Gastrocnemius medialis (tissue), 4 donors: ENCODE measurements at regions not wholly inside any gene's neighbourhood (a gene's known extent, or its start where the extent isn't known, plus 50 kb on each side); places are given as distances from the start of the nearest gene placed in this dataset.

ENCODE experiments used
- ATAC-seq, 2 donors: fragments of 150-250 bp; one replicate each; pipeline ENCODE4 v1.9.1; 2016
- DNase-seq, 2 donors: peaks; one replicate each; pipeline ENCODE4 v3.0.0-alpha.2; 2019
- H3K27ac ChIP-seq, 4 donors: fragments of 200-600 bp; sonication (generic); 1 replicate in 1 of 4; 2 replicates in 3 of 4; pipeline ENCODE4 v1.5.1; 2016 to 2018; ENCODE audit warnings: mild to moderate bottlenecking in 2 of 4, moderate library complexity in 1 of 4
- H3K27me3 ChIP-seq, 3 donors: fragments of 200-600 bp; sonication (generic) in 2 of 3; 1 replicate in 1 of 3; 2 replicates in 2 of 3; pipeline versions ENCODE4 v1.5.1 to v1.6.0; 2016 to 2019; ENCODE audit warnings: mild to moderate bottlenecking in 1 of 3, moderate library complexity in 1 of 3
- H3K36me3 ChIP-seq, 2 donors: fragments of 200-600 bp; sonication (generic) in 1 of 2; one replicate each; pipeline ENCODE4 v1.5.1; 2017 to 2018
- H3K4me1 ChIP-seq, 2 donors: fragments of 200-600 bp; sonication (generic) in 1 of 2; one replicate each; pipeline ENCODE4 v1.5.1; 2016 to 2017; ENCODE audit warnings: mild to moderate bottlenecking in 2 of 2
- H3K4me3 ChIP-seq, 4 donors: fragments of 200-600 bp; sonication (generic) in 3 of 4; 1 replicate in 1 of 4; 2 replicates in 3 of 4; pipeline ENCODE4 v1.5.1; 2016 to 2019; ENCODE audit warnings: mild to moderate bottlenecking in 2 of 4
- H3K9me3 ChIP-seq, 3 donors: fragments of 200-600 bp; sonication (generic) in 2 of 3; 1 replicate in 1 of 3; 2 replicates in 2 of 3; pipeline ENCODE4 v1.5.1; 2016 to 2019
- POLR2A ChIP-seq, 2 donors: fragments of 450-650 bp; IDR thresholded peaks; one replicate each; pipeline ENCODE4 v1.6.1; 2017; ENCODE audit warnings: antibody characterized with exemption in 2 of 2, mild to moderate bottlenecking in 2 of 2, moderate library complexity in 2 of 2
- in situ Hi-C, 4 donors: fragments of 200-750 bp; cut with MboI; loops; one replicate each; pipeline versions ENCODE4 v1.15.0 to v1.8.0; 2017; ENCODE audit warnings: low sequenced_read_pairs in 4 of 4
- intact Hi-C: fragments of 100-400 bp; cut with DNase I; formaldehyde crosslinking; loops from one replicate; pipeline ENCODE4 v1.15.1; 2023; ENCODE audit warnings: low total_unique reads
- TF ChIP-seq, protein P1 (sequence below), 5 experiments: fragments of 450-650 bp in 3 of 5; fragments of 200-600 bp in 2 of 5; sonication (generic) in 2 of 5; IDR thresholded peaks in 4 of 5; conservative IDR thresholded peaks in 1 of 5; 1 replicate in 4 of 5; 2 replicates in 1 of 5; pipeline ENCODE4 v1.5.1; 2016 to 2019; ENCODE audit warnings: antibody characterized with exemption in 5 of 5, mild to moderate bottlenecking in 3 of 5, moderate library complexity in 3 of 5

DNA sequence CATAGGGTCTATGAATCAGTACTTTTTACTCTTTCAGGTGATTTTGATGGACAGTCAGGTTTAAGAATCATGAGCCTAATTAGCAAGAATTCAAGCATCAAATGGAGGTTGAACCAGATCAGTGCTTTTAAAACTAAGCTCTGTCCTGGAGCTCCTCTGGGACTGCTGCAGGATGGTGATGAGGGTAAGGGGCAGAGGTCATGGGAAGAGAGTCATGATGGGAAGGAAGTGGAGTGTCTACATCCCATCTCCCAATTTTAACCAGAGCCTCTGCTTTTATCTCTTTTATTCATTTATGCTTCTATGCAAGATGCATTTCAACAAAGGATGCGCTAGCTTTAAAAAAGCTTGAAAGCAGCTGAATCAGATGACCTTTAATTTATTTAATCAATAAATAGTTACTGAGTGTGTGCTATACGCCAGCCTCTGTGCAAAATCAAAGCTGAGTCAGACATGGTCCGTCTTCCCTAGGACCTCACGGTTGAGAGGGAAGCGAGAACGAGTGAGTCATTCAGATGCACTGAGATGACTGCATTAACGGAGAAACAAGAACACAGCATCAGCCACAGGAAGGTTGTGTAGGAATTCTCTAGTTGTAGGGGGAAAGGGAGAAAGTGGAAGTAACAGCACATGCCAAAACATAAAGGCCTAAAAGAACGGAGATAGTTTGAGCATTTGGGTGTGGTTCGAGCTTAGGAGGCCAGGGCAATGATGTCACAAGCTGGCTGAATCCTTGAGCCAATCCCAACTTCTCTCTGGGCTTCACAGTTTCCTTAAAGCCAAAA is 441.6 kb upstream of the BRINP1 start:
- Histone ChIP-seq H3K27ac (peak overlapping the region in 1 of 4 donors; percentile 39), H3K9me3 (no peaks in the 10 kb centered on the region), H3K4me1 (no peaks in the 10 kb centered on the region), H3K4me3 (no peak overlapping the region), H3K36me3 (no peaks in the 10 kb centered on the region), H3K27me3 (no peaks in the 10 kb centered on the region)
- intact Hi-C loops, result no loop called here
- DNase-seq (no peak), ATAC-seq (peak; percentile 36 to 44)
- no peak for TF ChIP-seq POLR2A (IDR thresholded peaks at IDR 0.05)
- TF ChIP-seq, protein P1, sequence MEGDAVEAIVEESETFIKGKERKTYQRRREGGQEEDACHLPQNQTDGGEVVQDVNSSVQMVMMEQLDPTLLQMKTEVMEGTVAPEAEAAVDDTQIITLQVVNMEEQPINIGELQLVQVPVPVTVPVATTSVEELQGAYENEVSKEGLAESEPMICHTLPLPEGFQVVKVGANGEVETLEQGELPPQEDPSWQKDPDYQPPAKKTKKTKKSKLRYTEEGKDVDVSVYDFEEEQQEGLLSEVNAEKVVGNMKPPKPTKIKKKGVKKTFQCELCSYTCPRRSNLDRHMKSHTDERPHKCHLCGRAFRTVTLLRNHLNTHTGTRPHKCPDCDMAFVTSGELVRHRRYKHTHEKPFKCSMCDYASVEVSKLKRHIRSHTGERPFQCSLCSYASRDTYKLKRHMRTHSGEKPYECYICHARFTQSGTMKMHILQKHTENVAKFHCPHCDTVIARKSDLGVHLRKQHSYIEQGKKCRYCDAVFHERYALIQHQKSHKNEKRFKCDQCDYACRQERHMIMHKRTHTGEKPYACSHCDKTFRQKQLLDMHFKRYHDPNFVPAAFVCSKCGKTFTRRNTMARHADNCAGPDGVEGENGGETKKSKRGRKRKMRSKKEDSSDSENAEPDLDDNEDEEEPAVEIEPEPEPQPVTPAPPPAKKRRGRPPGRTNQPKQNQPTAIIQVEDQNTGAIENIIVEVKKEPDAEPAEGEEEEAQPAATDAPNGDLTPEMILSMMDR (IDR thresholded peaks at IDR 0.05 in 4 of 5, conservative IDR thresholded peaks at IDR 0.05 in 1 of 5), result no peak
- in situ Hi-C loops, result loop anchor here in 2 of 4 donors (25.0 kb wide), 1 partner anchor 676 kb away; no protein-coding TSS in a partner anchor

DNA sequence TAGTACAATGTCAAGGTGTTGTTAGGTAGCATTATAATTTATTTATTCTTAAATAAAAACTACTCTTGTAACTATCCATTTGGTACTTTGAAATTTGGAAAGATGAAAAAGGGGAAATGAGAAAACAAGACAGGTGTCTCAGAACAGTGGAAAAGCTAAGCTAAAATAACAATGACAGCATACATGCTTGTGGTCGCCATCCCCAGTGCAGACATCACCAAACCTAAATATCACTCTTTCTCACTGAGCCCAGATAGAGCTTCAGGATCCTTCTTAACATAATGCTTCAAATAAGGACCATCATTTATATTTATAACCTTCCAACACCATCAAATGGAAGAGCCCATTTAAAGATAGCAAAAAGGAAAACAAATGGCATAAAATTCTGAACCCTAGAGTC is 434.4 kb upstream of the BRINP1 start:
- H3K27ac ChIP-seq, result peak overlapping the region in 3 of 4 donors; percentile 76 to 87 (median 85)
- H3K9me3 ChIP-seq, result no peaks in the 10 kb centered on the region
- no peak for TF ChIP-seq POLR2A (IDR thresholded peaks at IDR 0.05)
- TF ChIP-seq, protein P1 (IDR thresholded peaks at IDR 0.05 in 4 of 5, conservative IDR thresholded peaks at IDR 0.05 in 1 of 5), result no peak
- H3K4me3 ChIP-seq, result no peak overlapping the region
- ATAC-seq (no peak), DNase-seq (no peak)
- in situ Hi-C loops, result loop anchor here in 2 of 4 donors (25.0 kb wide), 1 partner anchor 684 kb away; no protein-coding TSS in a partner anchor
- no peaks in the 10 kb centered on the region for H3K36me3 ChIP-seq
- intact Hi-C loops, result loop anchor here (5.0 to 10.0 kb wide), 3 partner anchors 464 to 781 kb away; partner anchors contain the start of gene CDK5RAP2
- no peaks in the 10 kb centered on the region for H3K27me3 ChIP-seq
- peaks cover 23 to 28% of the 10 kb centered on the region in 2 donors for H3K4me1 ChIP-seq

DNA sequence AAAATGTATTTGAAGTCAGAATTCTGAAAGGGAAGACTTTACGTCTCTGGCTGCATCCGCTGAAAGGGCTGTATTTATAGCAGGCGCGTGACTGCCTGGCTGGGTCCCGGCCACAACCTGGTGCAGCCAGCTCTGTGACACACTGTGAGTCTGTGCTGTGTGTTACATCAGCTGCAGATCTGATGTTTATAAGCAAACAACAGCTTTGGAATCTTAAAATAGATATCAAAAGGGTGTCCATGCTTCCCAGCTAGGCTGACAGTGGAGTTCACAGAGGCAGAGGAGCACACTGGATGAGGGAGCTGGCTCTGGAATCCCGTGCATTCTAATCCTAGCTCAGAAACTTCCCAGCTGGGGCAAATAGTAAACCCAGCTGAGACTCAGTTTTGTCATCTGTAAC is 433.4 kb upstream of the BRINP1 start:
- in situ Hi-C loops, result loop anchor here in 2 of 4 donors (25.0 kb wide), 1 partner anchor 685 kb away; no protein-coding TSS in a partner anchor
- intact Hi-C loops, result loop anchor here (5.0 to 10.0 kb wide), 3 partner anchors 465 to 782 kb away; partner anchors contain the start of gene CDK5RAP2
- no peaks in the 10 kb centered on the region for H3K9me3 ChIP-seq
- TF ChIP-seq, protein P1 (IDR thresholded peaks at IDR 0.05 in 4 of 5, conservative IDR thresholded peaks at IDR 0.05 in 1 of 5), result no peak
- TF ChIP-seq POLR2A (IDR thresholded peaks at IDR 0.05), result peak; percentile 22 to 62
- H3K36me3 ChIP-seq, result no peaks in the 10 kb centered on the region
- H3K27ac ChIP-seq, result peak overlapping the region; percentile 76 to 90 (median 86)
- DNase-seq (peak; percentile 76 to 92), ATAC-seq (peak; percentile 90 to 91)
- H3K4me1 ChIP-seq, result peaks cover 23 to 28% of the 10 kb centered on the region in 2 donors
- peak overlapping the region in 1 of 4 donors; percentile 11 for H3K4me3 ChIP-seq
- H3K27me3 ChIP-seq, result no peaks in the 10 kb centered on the region

DNA sequence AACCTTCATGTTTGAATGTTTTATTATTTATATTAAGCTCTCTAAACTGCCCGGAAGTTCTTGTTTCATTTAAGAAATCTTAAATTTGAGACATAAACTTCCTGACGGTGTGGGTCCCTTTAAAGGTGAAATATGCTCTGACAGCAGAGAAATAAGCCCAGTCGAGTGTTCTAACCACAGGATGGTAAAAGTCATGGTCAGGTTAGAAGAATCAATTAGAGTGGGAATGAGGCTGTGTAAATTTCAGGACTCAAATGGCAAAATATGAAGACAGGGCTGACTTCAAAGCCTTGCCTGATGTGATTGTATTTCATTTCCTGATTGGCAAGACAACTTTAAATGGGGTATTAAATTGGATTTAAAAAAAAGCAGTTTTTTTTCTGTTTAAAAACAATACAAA is 432.9 kb upstream of the BRINP1 start:
- TF ChIP-seq POLR2A (IDR thresholded peaks at IDR 0.05), result no peak
- TF ChIP-seq, protein P1 (IDR thresholded peaks at IDR 0.05 in 4 of 5, conservative IDR thresholded peaks at IDR 0.05 in 1 of 5), result no peak
- H3K36me3 ChIP-seq, result no peaks in the 10 kb centered on the region
- peak overlapping the region; percentile 76 to 90 (median 86) for H3K27ac ChIP-seq
- peak; percentile 40 to 62 for ATAC-seq
- H3K4me1 ChIP-seq, result peaks cover 23 to 28% of the 10 kb centered on the region in 2 donors
- no peaks in the 10 kb centered on the region for H3K27me3 ChIP-seq
- intact Hi-C loops (loop anchor here (5.0 to 10.0 kb wide), 3 partner anchors 465 to 783 kb away; partner anchors contain the start of gene CDK5RAP2), in situ Hi-C loops (loop anchor here in 2 of 4 donors (25.0 kb wide), 1 partner anchor 685 kb away; no protein-coding TSS in a partner anchor)
- H3K9me3 ChIP-seq, result no peaks in the 10 kb centered on the region
- H3K4me3 ChIP-seq, result peak overlapping the region in 1 of 4 donors; percentile 11
- no peak for DNase-seq
